OCI-LY7 (cell line): ENCODE measurements at regions not wholly inside any gene's neighbourhood (a gene's known extent, or its start where the extent isn't known, plus 50 kb on each side); places are given as distances from the start of the nearest gene placed in this dataset.

Experiments
- BruUV-seq: library from RNA; stranded (reverse); fragments of 400-500 nt; replicated peaks from 2 replicates; lab custom pipeline; 2021; lab: Mats Ljungman, UMichigan
- CTCF ChIA-PET: fragments of 300-600 bp; sonication (Branson Sonifier 250); formaldehyde crosslinking; loops from one replicate; lab custom pipeline; 2022; ENCODE audit warnings: antibody characterized with exemption; ENCODE audit not compliant: unreplicated experiment; lab: Charles Lee
- POLR2A ChIA-PET: fragments of 300-600 bp; sonication (Branson Sonifier 250); formaldehyde crosslinking; loops from one replicate; lab custom pipeline; 2022; ENCODE audit warnings: antibody characterized with exemption; lab: Charles Lee
- DNase-seq: peaks from one replicate; pipeline ENCODE4 v3.0.0-alpha.2; 2015; ENCODE audit warnings: low spot score
- H2AFZ ChIP-seq: fragments of 200-600 bp; sonication (generic), shearing (Covaris generic); 2 replicates; pipeline ENCODE4 v1.6.1; 2014; ENCODE audit warnings: mild to moderate bottlenecking, antibody characterized with exemption, low read length, moderate library complexity
- H3K27ac ChIP-seq: fragments of 200-600 bp; sonication (generic); 2 replicates; pipeline ENCODE4 v1.5.1; 2014; ENCODE audit warnings: mixed run types, low read depth, mild to moderate bottlenecking, moderate library complexity, low read length, inconsistent platforms; ENCODE audit not compliant: poor library complexity, severe bottlenecking
- H3K36me3 ChIP-seq: fragments of 200-600 bp; sonication (generic); 2 replicates; pipeline ENCODE4 v1.6.1; 2014; ENCODE audit warnings: mild to moderate bottlenecking, antibody characterized with exemption, low read length, moderate library complexity, mixed read lengths; ENCODE audit not compliant: insufficient read depth
- H3K4me1 ChIP-seq: fragments of 200-600 bp; sonication (generic); 2 replicates; pipeline ENCODE4 v1.5.1; 2014; ENCODE audit warnings: mild to moderate bottlenecking, low read length; ENCODE audit not compliant: insufficient read depth, poor library complexity, severe bottlenecking
- H3K4me2 ChIP-seq: fragments of 200-600 bp; sonication (generic); 2 replicates; pipeline ENCODE4 v1.6.1; 2014; ENCODE audit warnings: mild to moderate bottlenecking, low read length
- H3K4me3 ChIP-seq: fragments of 200-600 bp; sonication (generic); 2 replicates; pipeline ENCODE4 v1.5.1; 2014; ENCODE audit warnings: mild to moderate bottlenecking, low read depth, low read length; ENCODE audit not compliant: poor library complexity, severe bottlenecking
- H3K79me2 ChIP-seq: fragments of 200-600 bp; sonication (generic); 2 replicates; pipeline ENCODE4 v1.6.1; 2016; ENCODE audit warnings: low read depth, mild to moderate bottlenecking, low read length, moderate library complexity, mixed read lengths; ENCODE audit not compliant: insufficient read depth
- H3K9me2 ChIP-seq: fragments of 200-600 bp; sonication (generic); 2 replicates; pipeline ENCODE4 v1.6.1; 2016; ENCODE audit warnings: mild to moderate bottlenecking, low read length, mixed read lengths; ENCODE audit not compliant: insufficient read depth
- H3K9me3 ChIP-seq: fragments of 200-600 bp; sonication (generic); 2 replicates; pipeline ENCODE4 v1.6.1; 2014; ENCODE audit warnings: mild to moderate bottlenecking, mixed run types, low read length, mixed read lengths
- H4K20me1 ChIP-seq: fragments of 200-600 bp; sonication (generic); 2 replicates; pipeline ENCODE4 v1.6.1; 2014; ENCODE audit warnings: mild to moderate bottlenecking, antibody characterized with exemption, low read length, moderate library complexity, mixed read lengths; ENCODE audit not compliant: insufficient read depth
- EZH2phosphoT487 ChIP-seq: fragments of 200-600 bp; sonication (generic); IDR thresholded peaks from 2 replicates; pipeline ENCODE4 v1.6.1; 2018; ENCODE audit warnings: low read depth, borderline replicate concordance, mild to moderate bottlenecking, mixed run types, antibody characterized with exemption, low read length, moderate library complexity, mixed read lengths
- intact Hi-C: fragments of 100-400 bp; cut with micrococcal nuclease; formaldehyde crosslinking; loops from one replicate; pipeline ENCODE4 v1.10.0; 2022; ENCODE audit not compliant: unreplicated experiment
- TF ChIP-seq, protein P1 (sequence below): fragments of 200-600 bp; sonication (generic); conservative IDR thresholded peaks from 2 replicates; pipeline ENCODE4 v1.5.1; 2014; ENCODE audit warnings: mild to moderate bottlenecking, antibody characterized with exemption, low read length, moderate library complexity, mixed read lengths

DNA sequence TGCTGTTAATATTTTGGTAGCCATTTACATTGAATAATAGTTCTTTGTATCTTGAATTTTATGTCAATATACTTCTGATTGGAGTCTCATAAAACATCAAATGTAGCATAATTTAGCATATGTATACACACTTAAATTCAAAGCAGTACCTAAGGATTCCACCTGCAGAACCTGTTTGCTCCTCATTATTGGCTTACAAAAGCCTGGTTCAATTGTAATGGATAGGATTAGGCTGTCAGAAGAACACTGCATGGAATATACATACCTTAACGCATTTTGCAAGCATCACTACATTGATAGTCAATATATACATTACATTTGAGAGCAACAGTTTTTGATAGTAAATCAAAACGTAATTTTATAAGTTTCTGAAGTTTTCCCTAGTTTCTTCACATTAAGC is 711.3 kb upstream of the COX7C start:
- Histone ChIP-seq H3K4me1 (no peaks in the 10 kb centered on the region), H4K20me1 (no peaks in the 10 kb centered on the region), H3K79me2 (no peaks in the 10 kb centered on the region), H3K9me3 (no peaks in the 10 kb centered on the region), H3K36me3 (no peaks in the 10 kb centered on the region), H3K4me3 (no peak overlapping the region), H3K9me2 (no peaks in the 10 kb centered on the region), H2AFZ (no peak overlapping the region), H3K27ac (no peak overlapping the region), H3K4me2 (no peak overlapping the region)
- ChIA-PET CTCF (no interaction called here), POLR2A (no interaction called here)
- DNase-seq, result no peak
- BruUV-seq, result no TSS peak
- TF ChIP-seq EZH2phosphoT487, result no peak
- TF ChIP-seq, protein P1, sequence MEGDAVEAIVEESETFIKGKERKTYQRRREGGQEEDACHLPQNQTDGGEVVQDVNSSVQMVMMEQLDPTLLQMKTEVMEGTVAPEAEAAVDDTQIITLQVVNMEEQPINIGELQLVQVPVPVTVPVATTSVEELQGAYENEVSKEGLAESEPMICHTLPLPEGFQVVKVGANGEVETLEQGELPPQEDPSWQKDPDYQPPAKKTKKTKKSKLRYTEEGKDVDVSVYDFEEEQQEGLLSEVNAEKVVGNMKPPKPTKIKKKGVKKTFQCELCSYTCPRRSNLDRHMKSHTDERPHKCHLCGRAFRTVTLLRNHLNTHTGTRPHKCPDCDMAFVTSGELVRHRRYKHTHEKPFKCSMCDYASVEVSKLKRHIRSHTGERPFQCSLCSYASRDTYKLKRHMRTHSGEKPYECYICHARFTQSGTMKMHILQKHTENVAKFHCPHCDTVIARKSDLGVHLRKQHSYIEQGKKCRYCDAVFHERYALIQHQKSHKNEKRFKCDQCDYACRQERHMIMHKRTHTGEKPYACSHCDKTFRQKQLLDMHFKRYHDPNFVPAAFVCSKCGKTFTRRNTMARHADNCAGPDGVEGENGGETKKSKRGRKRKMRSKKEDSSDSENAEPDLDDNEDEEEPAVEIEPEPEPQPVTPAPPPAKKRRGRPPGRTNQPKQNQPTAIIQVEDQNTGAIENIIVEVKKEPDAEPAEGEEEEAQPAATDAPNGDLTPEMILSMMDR, result no peak
- intact Hi-C loops, result no loop called here

DNA sequence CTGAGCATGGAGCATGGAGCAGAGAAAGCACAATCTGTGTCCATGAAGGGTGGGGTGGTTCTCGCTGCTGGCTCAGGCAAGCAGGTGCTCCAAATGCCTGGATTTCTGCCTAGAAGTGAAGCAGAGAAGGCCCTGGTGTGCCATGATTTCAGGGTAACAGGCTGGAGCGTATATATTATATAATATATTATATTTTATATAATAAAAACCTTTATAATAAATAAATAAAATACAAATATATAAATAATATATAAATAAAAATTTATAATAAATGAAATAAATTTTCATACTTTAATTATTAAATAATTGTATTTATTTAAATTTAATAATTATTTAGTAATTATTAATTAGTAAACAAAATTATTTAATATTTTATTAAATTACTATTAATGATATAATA is 707.4 kb upstream of the COX7C start:
- no peak for TF ChIP-seq EZH2phosphoT487
- TF ChIP-seq, protein P1, result no peak
- no peak overlapping the region for H3K27ac ChIP-seq
- H3K9me3 ChIP-seq, result no peaks in the 10 kb centered on the region
- no peaks in the 10 kb centered on the region for H3K79me2 ChIP-seq
- no TSS peak for BruUV-seq
- ChIA-PET POLR2A (no interaction called here), CTCF (no interaction called here)
- DNase-seq, result no peak
- H3K36me3 ChIP-seq, result no peaks in the 10 kb centered on the region
- no peak overlapping the region for H3K4me3 ChIP-seq
- no peaks in the 10 kb centered on the region for H3K4me1 ChIP-seq
- no peaks in the 10 kb centered on the region for H3K9me2 ChIP-seq
- no peak overlapping the region for H2AFZ ChIP-seq
- no peaks in the 10 kb centered on the region for H4K20me1 ChIP-seq
- H3K4me2 ChIP-seq, result no peak overlapping the region
- intact Hi-C loops, result no loop called here

DNA sequence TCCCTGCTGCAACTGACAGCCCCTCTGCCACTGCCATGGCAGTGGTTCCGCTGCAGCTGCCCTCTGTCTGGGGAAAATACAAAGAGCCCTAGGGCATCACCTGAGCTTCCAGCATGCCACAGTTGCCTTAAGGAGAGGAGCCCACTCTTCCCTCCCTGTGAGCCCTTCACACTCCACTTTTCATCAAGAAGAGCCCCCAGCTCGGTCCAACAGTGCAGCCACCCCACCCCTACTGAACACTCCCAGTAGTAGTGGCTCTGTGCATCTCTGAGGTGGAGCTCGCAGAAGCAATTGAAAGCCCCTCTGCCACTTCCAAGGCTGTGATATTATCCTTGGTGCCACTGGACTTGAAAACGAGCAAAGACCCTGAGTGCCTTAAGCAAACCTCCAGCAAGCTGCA is 696.8 kb upstream of the COX7C start:
- Histone ChIP-seq H3K4me2 (no peak overlapping the region), H3K9me2 (no peaks in the 10 kb centered on the region), H3K9me3 (no peaks in the 10 kb centered on the region), H3K79me2 (no peaks in the 10 kb centered on the region), H3K27ac (no peak overlapping the region), H3K36me3 (no peaks in the 10 kb centered on the region), H3K4me1 (no peaks in the 10 kb centered on the region), H3K4me3 (no peak overlapping the region), H4K20me1 (no peaks in the 10 kb centered on the region), H2AFZ (no peak overlapping the region)
- ChIA-PET CTCF (no interaction called here), POLR2A (no interaction called here)
- BruUV-seq, result no TSS peak
- no peak for DNase-seq
- TF ChIP-seq, protein P1, result no peak
- no peak for TF ChIP-seq EZH2phosphoT487
- intact Hi-C loops, result no loop called here
